ENCODE measurements at regions not wholly inside any gene's neighbourhood (a gene's known extent, or its start where the extent isn't known, plus 50 kb on each side); places are given as distances from the start of the nearest gene placed in this dataset.
"Not testable (repeated sequence)": the region's sequence is repeated elsewhere in the genome, so short reads cannot be mapped to it uniquely, and the experiment has no call there.

DNA sequence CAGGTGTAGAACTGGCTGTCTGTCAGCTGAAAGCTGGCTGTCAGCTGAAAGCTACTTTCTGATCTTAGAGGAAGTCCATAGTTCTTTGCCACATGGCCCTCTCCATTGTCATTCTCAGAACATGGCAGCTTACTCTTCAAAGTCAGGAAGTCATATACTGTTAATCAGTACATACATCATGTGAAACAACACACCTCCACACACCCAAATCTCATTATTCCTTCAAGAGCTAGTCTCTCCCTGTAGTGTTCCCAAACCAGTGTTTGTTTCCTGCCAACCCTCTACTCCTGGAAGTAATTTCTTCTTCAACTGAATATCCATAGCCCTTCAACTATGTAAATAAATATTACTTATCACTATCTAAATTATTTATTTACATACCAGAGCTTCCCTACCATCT is 58.9 kb downstream of the OR5AK2 start:
- ATAC-seq (replicated peaks in 1 of 2) (no peak), DNase-seq (no peak)
- Mint-ChIP-seq H3K4me1 (ENCODE audit: low read depth) (no peaks in the 10 kb centered on the region), H3K27me3 (ENCODE audit: low read depth) (no peaks in the 10 kb centered on the region), H3K9me3 (peaks cover 2 to 9% of the 10 kb centered on the region in 2 donors), H3K36me3 (ENCODE audit: insufficient read depth in 2 of 2) (no peaks in the 10 kb centered on the region), H3K27ac (no peak overlapping the region), H3K4me3 (no peak overlapping the region)

DNA sequence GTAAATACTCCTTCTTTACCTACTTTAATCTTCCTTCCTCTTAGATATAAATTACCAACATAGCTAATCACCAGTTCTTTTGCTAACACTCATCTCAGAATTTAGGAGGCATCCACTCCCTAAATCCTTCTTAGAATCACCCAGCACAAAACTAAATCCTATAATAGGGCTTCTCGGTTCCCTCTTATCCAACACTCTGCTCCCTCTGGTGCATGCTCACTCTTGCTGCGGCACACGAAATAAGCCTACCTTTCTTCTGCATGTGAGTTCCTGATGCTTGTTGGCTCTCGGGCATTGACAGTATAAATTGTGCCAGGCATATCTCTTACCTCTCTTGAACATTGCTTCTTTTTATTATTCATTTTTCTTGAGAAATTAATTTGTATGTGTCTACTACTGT is 61.0 kb downstream of the OR5AK2 start:
- Mint-ChIP-seq H3K4me1 (ENCODE audit: low read depth) (no peaks in the 10 kb centered on the region), H3K27ac (no peak overlapping the region), H3K27me3 (ENCODE audit: low read depth) (no peaks in the 10 kb centered on the region), H3K4me3 (no peak overlapping the region), H3K36me3 (ENCODE audit: insufficient read depth in 2 of 2) (no peaks in the 10 kb centered on the region), H3K9me3 (peaks cover 2 to 6% of the 10 kb centered on the region in 2 donors)
- DNase-seq (no peak), ATAC-seq (replicated peaks in 1 of 2) (no peak)

DNA sequence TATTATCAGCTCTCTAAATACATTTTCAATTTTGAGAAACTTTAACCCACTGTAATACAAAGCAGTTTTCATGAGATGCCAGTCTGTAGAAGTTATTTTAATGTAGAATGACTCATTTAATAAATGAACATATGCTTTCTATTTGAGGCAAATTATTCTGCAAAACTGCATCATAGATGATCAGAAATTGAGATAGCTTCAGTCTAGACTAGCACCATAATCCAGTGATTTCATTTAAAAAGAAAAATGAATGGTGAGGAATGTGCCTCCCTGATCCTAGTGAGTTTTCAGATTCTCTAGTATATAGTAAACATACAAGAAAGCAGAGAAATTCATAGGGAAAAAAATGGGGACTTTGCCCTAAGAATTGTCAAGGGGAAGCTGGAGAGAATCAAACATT is 66.1 kb downstream of the OR5AK2 start:
- Mint-ChIP-seq H3K36me3 (ENCODE audit: insufficient read depth in 2 of 2) (no peaks in the 10 kb centered on the region), H3K9me3 (peaks cover 1 to 4% of the 10 kb centered on the region in 2 donors), H3K27me3 (ENCODE audit: low read depth) (no peaks in the 10 kb centered on the region), H3K27ac (no peak overlapping the region), H3K4me3 (no peak overlapping the region), H3K4me1 (ENCODE audit: low read depth) (no peaks in the 10 kb centered on the region)
- DNase-seq (no peak), ATAC-seq (replicated peaks in 1 of 2) (no peak)

DNA sequence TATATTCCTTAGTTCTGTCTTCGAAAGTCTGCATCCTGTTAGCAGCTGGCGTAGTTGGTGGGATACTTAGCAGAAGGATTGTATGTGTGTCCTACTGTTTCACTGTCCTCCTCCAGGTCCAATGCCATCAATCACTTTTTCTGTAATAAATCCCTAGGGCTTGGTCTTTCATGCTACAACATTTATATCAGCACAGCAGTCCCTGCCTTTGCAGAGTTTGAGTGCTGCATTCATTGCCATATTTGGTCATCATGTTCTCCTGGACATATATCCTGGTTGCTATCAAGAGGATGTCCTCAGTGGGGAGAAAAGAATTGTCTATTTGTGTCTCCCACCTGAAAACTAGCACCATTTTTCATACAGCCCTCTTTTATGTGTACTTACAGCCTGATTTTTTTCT is 67.0 kb downstream of the OR5AK2 start:
- DNase-seq = no peak
- peaks cover 1 to 4% of the 10 kb centered on the region in 2 donors for H3K9me3 Mint-ChIP-seq
- no peaks in the 10 kb centered on the region for H3K27me3 Mint-ChIP-seq (ENCODE audit: low read depth)
- no peak overlapping the region for H3K27ac Mint-ChIP-seq
- H3K36me3 Mint-ChIP-seq (ENCODE audit: insufficient read depth in 2 of 2) = no peaks in the 10 kb centered on the region
- no peak overlapping the region for H3K4me3 Mint-ChIP-seq
- no peaks in the 10 kb centered on the region for H3K4me1 Mint-ChIP-seq (ENCODE audit: low read depth)
- ATAC-seq (replicated peaks in 1 of 2) = no peak

DNA sequence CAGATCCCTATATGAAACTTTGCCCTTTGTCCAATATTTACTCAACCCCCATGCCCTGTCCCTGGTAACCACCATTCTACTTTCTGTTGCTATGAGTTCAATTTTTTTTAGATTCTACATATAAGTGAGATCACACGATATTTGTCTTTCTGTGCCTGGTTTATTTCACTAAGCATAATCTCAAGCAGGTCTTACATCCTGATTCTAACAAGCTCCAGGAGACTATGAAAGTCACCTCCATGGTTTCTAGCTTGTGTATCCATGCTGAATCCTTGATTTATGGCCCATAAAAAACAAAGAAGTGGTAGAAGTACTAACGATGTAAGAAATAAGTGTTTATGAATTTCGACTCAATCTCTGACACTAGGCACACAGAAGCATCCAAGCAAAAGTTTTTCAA is 68.0 kb downstream of the OR5AK2 start:
- Mint-ChIP-seq H3K36me3 (ENCODE audit: insufficient read depth in 2 of 2) (no peaks in the 10 kb centered on the region), H3K4me3 (no peak overlapping the region), H3K27me3 (ENCODE audit: low read depth) (no peaks in the 10 kb centered on the region), H3K4me1 (ENCODE audit: low read depth) (no peaks in the 10 kb centered on the region), H3K27ac (no peak overlapping the region), H3K9me3 (peaks cover 1 to 5% of the 10 kb centered on the region in 2 donors)
- DNase-seq (no peak), ATAC-seq (replicated peaks in 1 of 2) (no peak)

DNA sequence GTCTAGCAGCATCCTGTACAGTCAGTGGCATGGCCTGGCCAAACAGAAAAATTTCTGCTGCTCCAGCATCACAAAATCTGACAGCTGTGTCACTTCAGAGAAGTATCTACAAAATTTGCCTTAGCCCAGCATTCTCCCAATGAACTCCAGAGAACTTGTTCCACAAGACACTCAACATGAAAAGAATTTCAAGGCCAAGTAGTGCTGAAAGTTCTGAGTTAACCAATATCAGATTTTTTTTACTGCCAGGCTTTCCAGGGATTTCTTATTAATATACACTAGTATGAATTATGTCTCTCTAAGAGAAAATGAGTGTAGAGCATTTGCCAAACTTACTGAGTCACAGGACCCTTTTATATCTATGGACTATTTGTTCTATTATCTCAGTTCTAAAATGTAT is 68.8 kb downstream of the OR5AK2 start:
- no peak for ATAC-seq (replicated peaks in 1 of 2)
- DNase-seq = no peak
- Mint-ChIP-seq H3K4me1 (ENCODE audit: low read depth) (no peaks in the 10 kb centered on the region), H3K27ac (no peak overlapping the region), H3K36me3 (ENCODE audit: insufficient read depth in 2 of 2) (no peaks in the 10 kb centered on the region), H3K9me3 (peaks cover 1 to 5% of the 10 kb centered on the region in 2 donors), H3K27me3 (ENCODE audit: low read depth) (no peaks in the 10 kb centered on the region), H3K4me3 (no peak overlapping the region)

DNA sequence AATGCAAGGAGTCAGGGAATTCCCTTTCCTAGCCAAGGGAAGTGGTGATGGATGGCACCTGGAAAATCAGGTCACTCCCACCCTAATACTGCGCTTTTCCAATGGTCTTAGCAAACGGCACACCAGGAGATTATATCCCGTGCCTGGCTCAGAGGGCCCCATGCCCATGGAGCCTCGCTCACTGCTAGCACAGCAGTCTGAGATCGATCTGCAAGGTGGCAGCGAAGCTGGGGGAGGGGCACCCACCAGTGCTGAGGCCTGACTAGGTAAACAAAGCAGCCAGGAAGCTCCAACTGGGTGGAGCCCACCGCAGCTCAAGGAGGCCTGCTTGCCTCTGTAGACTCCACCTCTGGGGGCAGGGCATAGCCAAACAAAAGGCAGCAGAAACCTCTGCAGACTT is 74.2 kb downstream of the OR5AK2 start:
- ATAC-seq (replicated peaks in 1 of 2); H3K27ac Mint-ChIP-seq; H3K4me1 Mint-ChIP-seq (ENCODE audit: low read depth); H3K4me3 Mint-ChIP-seq; H3K36me3 Mint-ChIP-seq (ENCODE audit: insufficient read depth in 2 of 2); H3K27me3 Mint-ChIP-seq (ENCODE audit: low read depth); DNase-seq: not testable (repeated sequence)
- H3K9me3 Mint-ChIP-seq = peaks cover 5 to 11% of the 10 kb centered on the region in 2 donors

DNA sequence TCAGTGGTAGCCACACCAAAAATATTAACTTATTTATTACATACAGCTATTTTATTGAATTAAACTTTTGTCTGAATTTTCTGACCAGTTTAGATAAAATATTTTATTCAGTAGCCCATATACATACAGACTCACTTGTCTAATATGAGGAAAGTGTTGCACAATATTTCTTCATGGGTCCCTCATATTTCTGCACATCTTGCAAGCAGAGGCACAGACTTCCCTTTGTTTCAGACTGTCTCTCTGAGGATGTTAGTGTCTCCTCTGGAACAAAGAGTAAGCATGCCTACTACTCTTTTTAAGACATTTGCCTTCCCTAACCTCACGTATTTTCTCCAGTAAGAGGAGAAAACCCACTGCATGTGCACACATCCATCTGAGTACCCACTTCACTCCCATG is 81.2 kb downstream of the OR5AK2 start:
- DNase-seq (no peak), ATAC-seq (replicated peaks in 1 of 2) (no peak)
- Mint-ChIP-seq H3K9me3 (peaks cover 2 to 4% of the 10 kb centered on the region in 2 donors), H3K4me1 (ENCODE audit: low read depth) (no peaks in the 10 kb centered on the region), H3K36me3 (ENCODE audit: insufficient read depth in 2 of 2) (peaks cover 0 to 2% of the 10 kb centered on the region in 2 donors), H3K27ac (no peak overlapping the region), H3K27me3 (ENCODE audit: low read depth) (no peaks in the 10 kb centered on the region), H3K4me3 (no peak overlapping the region)

DNA sequence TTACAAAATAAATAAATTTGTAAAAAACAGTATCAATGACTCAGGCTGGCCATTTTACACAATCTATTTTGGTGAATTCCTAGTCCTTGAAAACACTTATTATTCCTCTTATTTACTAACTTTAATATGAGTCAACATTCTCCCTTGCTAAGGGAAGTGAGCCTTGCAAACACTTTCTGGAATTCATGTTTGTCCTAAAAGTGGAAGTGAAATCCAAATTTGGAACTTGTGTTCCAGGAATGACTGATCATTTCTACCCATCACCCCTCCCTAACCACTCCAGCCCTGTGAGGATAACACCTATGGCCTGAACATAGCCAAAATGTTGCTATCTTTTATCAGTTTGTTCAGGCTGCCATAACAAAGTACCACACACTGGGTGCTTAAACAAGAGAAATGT is 83.1 kb downstream of the OR5AK2 start:
- H3K27me3 Mint-ChIP-seq (ENCODE audit: low read depth) = no peaks in the 10 kb centered on the region
- no peaks in the 10 kb centered on the region for H3K4me1 Mint-ChIP-seq (ENCODE audit: low read depth)
- H3K9me3 Mint-ChIP-seq = no peaks in the 10 kb centered on the region
- no peak overlapping the region for H3K27ac Mint-ChIP-seq
- H3K36me3 Mint-ChIP-seq (ENCODE audit: insufficient read depth in 2 of 2) = no peaks in the 10 kb centered on the region
- no peak overlapping the region for H3K4me3 Mint-ChIP-seq
- ATAC-seq (replicated peaks in 1 of 2) (no peak), DNase-seq (no peak)

DNA sequence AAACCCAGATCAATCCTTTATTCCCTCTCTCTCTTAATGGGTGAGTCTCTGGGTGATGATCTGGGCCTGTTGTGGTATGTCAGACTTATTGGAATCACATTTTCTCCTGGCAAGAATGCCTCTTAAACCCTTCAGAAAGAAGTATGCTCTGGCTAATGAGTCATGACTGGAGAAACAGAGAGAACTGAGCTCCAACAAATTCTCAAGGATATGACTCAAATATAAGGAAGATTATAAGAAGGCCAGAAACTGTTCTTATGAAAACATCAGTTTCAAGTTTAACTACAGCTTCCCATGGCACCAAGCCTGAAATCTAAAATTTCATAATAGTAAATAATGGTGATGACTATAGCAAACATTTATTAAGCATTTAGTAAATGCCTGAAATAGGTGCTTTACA is 83.9 kb downstream of the OR5AK2 start:
- no peaks in the 10 kb centered on the region for H3K27me3 Mint-ChIP-seq (ENCODE audit: low read depth)

DNA sequence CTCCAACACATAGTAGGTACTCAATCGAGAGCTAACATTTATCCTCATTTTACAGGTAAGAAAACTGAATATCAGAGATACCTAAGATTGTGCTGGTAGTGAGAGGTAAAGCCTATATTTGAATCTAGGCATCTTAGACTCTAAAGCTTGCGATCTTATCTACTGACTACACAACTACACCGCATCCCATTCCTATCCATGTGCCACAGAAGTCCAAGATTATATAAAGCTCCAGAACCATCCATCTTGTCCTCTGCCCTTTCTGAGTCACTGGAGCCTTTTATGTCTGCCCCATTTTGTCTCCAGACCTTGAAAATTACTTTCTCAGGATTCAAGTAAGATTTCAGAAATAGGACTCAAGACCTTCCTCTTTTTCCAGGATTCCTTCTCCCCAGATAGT is 84.4 kb downstream of the OR5AK2 start:
- DNase-seq (no peak), ATAC-seq (replicated peaks in 1 of 2) (no peak)
- H3K27me3 Mint-ChIP-seq (ENCODE audit: low read depth) = no peaks in the 10 kb centered on the region
- H3K4me1 Mint-ChIP-seq (ENCODE audit: low read depth) = no peaks in the 10 kb centered on the region
- H3K27ac Mint-ChIP-seq = no peak overlapping the region
- no peaks in the 10 kb centered on the region for H3K9me3 Mint-ChIP-seq
- H3K36me3 Mint-ChIP-seq (ENCODE audit: insufficient read depth in 2 of 2) = no peaks in the 10 kb centered on the region
- H3K4me3 Mint-ChIP-seq = no peak overlapping the region

More for the DNA sequence above, 83.9 kb downstream of the OR5AK2 start:
- H3K36me3 Mint-ChIP-seq (ENCODE audit: insufficient read depth in 2 of 2) = no peaks in the 10 kb centered on the region
- no peak overlapping the region for H3K27ac Mint-ChIP-seq
- H3K4me1 Mint-ChIP-seq (ENCODE audit: low read depth) = no peaks in the 10 kb centered on the region
- no peak for ATAC-seq (replicated peaks in 1 of 2)
- no peak for DNase-seq
- H3K4me3 Mint-ChIP-seq = no peak overlapping the region
- H3K9me3 Mint-ChIP-seq = no peaks in the 10 kb centered on the region

DNA sequence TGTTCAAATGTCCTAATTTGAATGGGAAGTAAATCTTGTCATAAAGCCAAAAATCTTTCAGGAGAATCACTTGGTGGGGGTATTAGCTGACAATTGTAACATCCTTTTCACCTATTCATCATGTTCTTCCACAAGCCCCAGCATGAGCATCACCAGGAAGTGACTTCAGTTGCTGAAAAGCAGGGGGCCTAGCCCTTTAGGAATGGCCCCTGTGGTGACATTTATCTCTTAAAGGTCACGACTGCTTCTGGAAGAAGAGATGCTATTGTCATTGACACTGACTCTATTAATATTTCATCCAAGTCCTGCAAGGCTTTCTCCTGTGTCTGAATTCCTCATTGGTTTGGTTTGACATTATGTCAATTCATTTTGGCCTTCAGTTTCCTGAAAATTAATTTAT is 92.6 kb downstream of the OR5AK2 start:
- no peaks in the 10 kb centered on the region for H3K36me3 Mint-ChIP-seq (ENCODE audit: insufficient read depth in 2 of 2)

DNA sequence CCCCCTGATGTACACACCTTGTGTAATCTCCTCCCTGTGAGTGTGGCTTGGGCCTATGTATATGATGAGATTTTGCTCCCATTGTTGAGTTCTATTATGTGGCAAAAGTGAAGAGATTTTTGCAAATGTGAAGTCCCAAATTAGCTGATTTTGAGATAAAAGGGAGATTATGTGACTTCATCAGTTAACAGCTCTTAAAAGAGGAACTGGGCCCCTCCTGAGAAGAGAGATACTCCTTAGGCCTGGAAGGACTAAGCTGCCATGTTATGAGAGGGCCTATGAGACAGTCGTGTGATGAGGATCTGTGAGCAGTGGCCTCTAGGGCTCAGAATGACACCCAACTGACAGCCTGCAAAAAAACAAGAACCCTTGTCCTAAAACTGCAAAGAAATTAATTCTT is 93.4 kb downstream of the OR5AK2 start:
- ATAC-seq (replicated peaks in 1 of 2) (no peak), DNase-seq (no peak)
- Mint-ChIP-seq H3K36me3 (ENCODE audit: insufficient read depth in 2 of 2) (no peaks in the 10 kb centered on the region), H3K27me3 (ENCODE audit: low read depth) (no peaks in the 10 kb centered on the region), H3K27ac (no peak overlapping the region), H3K4me1 (ENCODE audit: low read depth) (no peaks in the 10 kb centered on the region), H3K9me3 (peaks cover 0 to 4% of the 10 kb centered on the region in 2 donors), H3K4me3 (no peak overlapping the region)

More for the DNA sequence above, 92.6 kb downstream of the OR5AK2 start:
- no peak for DNase-seq
- ATAC-seq (replicated peaks in 1 of 2) = no peak
- H3K4me1 Mint-ChIP-seq (ENCODE audit: low read depth) = no peaks in the 10 kb centered on the region
- H3K27me3 Mint-ChIP-seq (ENCODE audit: low read depth) = no peaks in the 10 kb centered on the region
- H3K4me3 Mint-ChIP-seq = no peak overlapping the region
- H3K9me3 Mint-ChIP-seq = peaks cover 0 to 4% of the 10 kb centered on the region in 2 donors
- H3K27ac Mint-ChIP-seq = no peak overlapping the region

DNA sequence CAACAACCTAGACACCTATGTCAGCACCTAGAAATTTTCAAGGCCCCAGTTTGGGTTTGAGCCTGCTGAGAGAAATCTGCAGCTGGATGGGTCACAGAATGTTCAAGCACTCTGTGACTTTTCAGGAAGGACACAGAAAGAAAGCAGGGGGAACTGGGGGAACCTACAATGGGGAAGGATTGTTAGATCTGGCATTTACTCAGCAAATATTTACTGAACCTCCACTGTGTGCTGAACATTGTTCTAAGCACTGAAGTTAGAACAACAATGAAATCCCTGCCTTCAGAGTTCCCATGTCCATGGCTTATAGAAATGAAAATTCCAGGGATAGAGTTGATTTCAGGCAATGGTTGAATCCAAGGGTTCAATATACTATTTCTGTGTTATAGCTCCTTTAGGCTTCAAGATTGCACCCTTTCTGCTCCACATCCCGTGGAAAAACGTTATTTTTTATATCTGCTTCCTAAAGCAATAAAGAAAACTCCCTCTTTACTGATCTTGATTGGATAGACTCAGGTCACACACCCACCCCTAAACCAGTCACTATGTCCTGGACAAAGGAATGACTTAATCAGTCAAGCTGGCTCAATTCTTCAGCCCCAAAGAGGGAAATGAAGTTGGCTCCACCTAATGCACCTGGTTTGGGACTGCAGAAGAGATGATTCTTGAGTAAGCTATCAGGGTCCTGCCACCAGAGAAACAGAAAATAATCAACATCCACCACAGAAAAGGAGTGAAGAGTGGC is 95.1 kb downstream of the OR5AK2 start:
- ATAC-seq (replicated peaks in 1 of 2) = no peak
- no peak overlapping the region for H3K27ac Mint-ChIP-seq
- no peaks in the 10 kb centered on the region for H3K36me3 Mint-ChIP-seq (ENCODE audit: insufficient read depth in 2 of 2)
- no peaks in the 10 kb centered on the region for H3K4me1 Mint-ChIP-seq (ENCODE audit: low read depth)
- no peaks in the 10 kb centered on the region for H3K27me3 Mint-ChIP-seq (ENCODE audit: low read depth)
- DNase-seq = no peak
- H3K4me3 Mint-ChIP-seq = no peak overlapping the region
- H3K9me3 Mint-ChIP-seq = peaks cover 0 to 4% of the 10 kb centered on the region in 2 donors

Data from activated T-cell treated with anti-CD3 and anti-CD28 coated beads, Interleukin-2, amount 50 U/mL, for 72 hours (primary cell).